Stomach (tissue), 4 donors: ENCODE measurements at regions not wholly inside any gene's neighbourhood (a gene's known extent, or its start where the extent isn't known, plus 50 kb on each side); places are given as distances from the start of the nearest gene placed in this dataset.

ENCODE experiments used
- CTCF ChIP-seq, 7 experiments: fragments of 450-650 bp in 4 of 7; fragments of 200-600 bp in 3 of 7; sonication (generic) in 3 of 7; IDR thresholded peaks; one replicate each; pipeline ENCODE4 v1.5.1; 2016 to 2019; ENCODE audit warnings: antibody characterized with exemption in 7 of 7, control low read depth in 2 of 7, mild to moderate bottlenecking in 1 of 7
- EP300 ChIP-seq: sonication (generic); formaldehyde crosslinking; IDR thresholded peaks from one replicate; pipeline ENCODE4 v1.6.1; 2017; ENCODE audit warnings: antibody characterized with exemption
- POLR2A ChIP-seq, 4 donors: fragments of 450-650 bp; IDR thresholded peaks; one replicate each; pipeline ENCODE4 v1.6.1; 2016; ENCODE audit warnings: antibody characterized with exemption in 4 of 4, control low read depth in 2 of 4, mild to moderate bottlenecking in 1 of 4, moderate library complexity in 1 of 4
- POLR2AphosphoS5 ChIP-seq, 3 donors: sonication (generic); formaldehyde crosslinking; IDR thresholded peaks; one replicate each; pipeline ENCODE4 v1.6.1; 2016; ENCODE audit warnings: antibody characterized with exemption in 3 of 3

GRCh38 chr5:57340681-57341080, 141.9 kb downstream of the ACTBL2 start:
- TF ChIP-seq CTCF (IDR thresholded peaks at IDR 0.05) (no peak), POLR2AphosphoS5 (IDR thresholded peaks at IDR 0.05) (no peak), POLR2A (IDR thresholded peaks at IDR 0.05) (no peak), EP300 (no peak)
